Forelimb muscle (tissue), 1 donor: ENCODE measurements at regions not wholly inside any gene's neighbourhood (a gene's known extent, or its start where the extent isn't known, plus 50 kb on each side); places are given as distances from the start of the nearest gene placed in this dataset.
A peak's percentile ranks its signal among the peaks of the same experiment; 100 is the strongest.
"Not testable (repeated sequence)": the region's sequence is repeated elsewhere in the genome, so short reads cannot be mapped to it uniquely, and the experiment has no call there.

Experiments
- DNase-seq: peaks from one replicate; pipeline ENCODE4 v3.0.0-alpha.2; 2013; ENCODE audit warnings: low read depth

DNA sequence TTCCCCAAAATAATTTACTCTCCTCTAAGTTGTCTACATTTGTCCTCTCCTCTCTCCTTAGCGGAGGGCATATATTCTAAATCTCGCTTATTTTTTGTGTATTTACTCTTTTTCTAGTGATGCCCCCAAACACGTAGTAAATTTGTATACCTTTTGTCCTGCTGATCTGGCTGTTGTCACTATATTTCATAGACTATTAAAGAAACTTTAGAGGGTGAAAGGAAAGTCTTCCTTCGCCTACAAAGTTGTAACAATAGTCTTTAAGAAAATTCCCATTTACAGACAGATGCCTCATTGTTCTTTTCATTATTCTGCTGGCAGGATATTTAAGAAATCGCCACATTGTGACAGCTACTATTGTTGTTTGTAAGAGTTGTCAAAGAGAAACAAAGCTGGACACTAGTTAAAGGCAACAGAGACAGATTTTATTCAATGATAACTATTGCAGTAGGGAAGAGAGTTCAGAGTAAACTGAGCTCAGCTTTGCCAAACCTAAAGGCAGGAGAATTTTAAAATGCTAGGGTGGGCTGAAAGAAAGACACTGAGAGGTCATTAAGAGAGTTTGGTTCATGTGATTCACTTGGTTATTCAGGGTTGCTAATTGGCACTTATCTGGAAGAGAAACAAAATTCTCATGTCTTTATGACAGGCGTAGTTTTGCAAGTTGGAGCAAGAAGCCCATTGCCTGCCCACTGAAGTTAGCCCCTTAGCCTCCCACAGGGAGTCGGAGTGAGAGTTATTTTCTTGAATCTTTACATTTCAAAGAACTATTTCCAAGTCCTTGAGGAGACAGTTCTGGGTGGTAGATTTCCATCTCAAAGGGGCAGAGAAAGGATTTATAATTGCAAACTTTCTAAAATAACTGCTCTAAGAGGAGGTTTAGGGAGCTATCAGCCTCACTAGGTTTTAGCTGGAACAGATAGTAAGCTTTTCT is 1272.5 kb upstream of the SEL1L start:
- DNase-seq, result no peak

GRCh38 chr14:82811246-82811645 is 1277.6 kb upstream of the SEL1L start:
- DNase-seq, result no peak

DNA sequence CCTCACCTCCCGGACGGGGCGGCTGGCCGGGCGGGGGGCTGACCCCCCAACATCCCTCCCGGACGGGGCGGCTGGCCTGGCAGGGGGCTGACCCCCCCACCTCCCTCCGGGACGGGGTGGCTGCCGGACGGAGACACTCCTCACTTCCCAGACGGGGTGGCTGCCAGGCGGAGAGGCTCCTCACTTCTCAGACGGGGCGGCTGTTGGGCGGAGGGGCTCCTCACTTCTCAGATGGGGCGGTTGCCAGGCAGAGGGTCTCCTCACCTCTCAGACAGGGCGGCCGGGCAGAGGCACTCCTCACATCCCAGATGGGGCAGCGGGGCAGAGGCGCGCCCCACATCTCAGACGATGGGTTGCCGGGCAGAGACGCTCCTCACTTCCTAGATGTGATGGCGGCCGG is 1280.7 kb upstream of the SEL1L start:
- DNase-seq, result not testable (repeated sequence)

DNA sequence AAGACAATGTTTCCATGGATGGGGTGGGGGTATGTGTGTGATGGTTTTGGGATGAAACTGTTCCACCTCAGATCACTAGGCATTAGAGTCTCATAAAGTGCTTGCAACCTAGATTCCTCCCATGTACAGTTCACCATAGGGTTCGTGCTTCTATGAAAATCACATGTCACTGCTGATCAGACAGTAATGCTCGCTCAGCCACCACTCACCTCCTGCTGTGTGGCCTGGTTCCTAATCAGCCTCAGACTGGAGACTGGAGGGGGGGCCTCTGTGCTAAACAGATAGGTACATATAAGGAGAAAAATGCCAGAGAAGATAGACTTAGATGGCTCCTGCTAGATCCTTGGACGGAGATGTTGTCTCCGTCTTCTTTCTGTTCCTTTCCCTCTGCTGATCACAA is 1296.9 kb upstream of the SEL1L start:
- no peak for DNase-seq

GRCh38 chr14:82836256-82836950 is 1302.8 kb upstream of the SEL1L start:
- no peak for DNase-seq

DNA sequence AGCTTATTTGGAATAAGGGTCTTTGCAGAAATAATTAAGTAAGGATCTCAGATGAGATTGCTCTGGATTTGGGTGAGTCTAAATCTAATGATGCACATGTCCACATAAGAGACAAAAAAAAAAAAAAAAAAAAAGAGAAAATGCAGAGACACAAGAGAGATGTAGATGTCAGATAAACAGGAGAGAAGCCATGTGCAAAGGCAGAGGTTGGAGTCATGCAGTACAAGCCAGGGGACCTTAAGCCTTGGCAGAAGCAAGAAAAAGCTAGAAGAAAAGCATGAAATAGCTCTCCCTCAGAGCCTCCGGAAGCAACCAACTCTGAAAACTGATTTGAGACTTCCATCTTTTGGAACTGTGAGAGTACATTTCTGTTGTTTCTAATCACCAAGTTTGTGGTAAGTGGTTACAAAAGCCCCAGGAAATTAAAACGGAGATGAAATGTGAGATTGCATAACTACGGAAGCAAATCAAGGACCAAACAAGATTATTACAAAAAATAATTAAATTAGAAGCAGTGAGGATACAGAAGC is 1304.0 kb upstream of the SEL1L start:
- DNase-seq, result no peak

- no peak for DNase-seq
These were observed 1316.9 kb upstream of the SEL1L start for GRCh38 chr14:82850576-82850975.

GRCh38 chr14:82854131-82854530 is 1320.5 kb upstream of the SEL1L start:
- DNase-seq, result no peak

DNA sequence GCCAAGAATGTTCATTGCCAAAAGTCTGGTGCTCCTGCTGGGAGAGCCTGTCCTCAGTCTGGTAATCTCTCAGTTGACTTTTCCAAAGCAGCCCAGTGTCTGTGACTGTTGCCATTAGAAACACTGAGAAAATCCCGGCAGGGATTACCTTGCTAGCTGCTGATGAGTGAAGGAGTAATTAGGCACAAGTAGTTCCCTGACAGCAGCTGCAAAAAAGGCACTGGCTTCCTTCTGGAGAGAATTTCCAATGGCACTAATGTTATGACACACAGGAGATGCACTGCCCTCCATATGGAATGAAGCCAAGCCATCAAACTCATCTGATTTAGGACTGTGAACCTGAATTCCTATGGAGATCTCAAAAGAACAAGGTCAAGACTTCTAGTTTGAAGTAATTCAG is 1321.2 kb upstream of the SEL1L start:
- no peak for DNase-seq

DNA sequence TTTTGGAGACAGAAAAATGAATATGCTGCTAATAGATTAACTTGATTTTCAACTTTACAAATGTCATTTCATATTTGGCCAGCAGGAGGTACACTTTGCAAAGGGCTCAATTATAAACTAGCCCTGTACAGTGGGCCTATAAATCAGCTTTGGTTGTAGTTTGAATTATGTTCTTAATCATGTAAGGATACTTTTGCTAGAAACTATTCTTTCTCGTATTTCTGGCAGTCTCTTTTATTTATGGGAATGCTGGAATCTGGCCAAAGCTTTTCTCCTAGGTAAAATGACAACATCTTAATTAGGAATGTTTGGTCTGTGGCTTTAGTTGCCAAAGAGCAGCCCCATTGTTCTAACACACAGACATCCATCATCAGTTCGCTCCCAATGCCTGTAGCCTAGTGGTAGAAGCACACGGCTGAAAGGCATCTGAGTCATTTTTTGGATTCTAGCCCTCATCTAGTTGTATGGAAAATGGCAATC is 1322.3 kb upstream of the SEL1L start:
- DNase-seq, result peak; percentile 24

DNA sequence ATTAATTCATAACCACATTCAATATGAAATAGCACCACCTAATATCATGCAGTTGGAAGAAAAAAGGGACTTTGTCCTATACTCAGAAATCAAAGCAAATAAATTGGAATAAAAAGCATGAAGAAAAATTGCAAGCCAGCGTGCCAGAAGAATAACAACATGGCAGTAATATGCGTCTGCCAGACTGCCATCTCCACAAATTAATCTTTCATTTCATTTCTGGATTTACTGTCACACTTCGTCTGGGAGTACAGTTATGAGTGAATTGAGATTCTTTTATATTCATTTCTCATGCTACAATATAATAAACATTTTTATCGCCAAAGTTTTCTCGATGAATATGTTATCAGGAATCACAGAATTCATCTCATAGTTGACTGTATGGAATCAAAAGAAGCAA is 1327.7 kb upstream of the SEL1L start:
- DNase-seq, result no peak

GRCh38 chr14:82872494-82872893 is 1338.8 kb upstream of the SEL1L start:
- DNase-seq, result no peak

DNA sequence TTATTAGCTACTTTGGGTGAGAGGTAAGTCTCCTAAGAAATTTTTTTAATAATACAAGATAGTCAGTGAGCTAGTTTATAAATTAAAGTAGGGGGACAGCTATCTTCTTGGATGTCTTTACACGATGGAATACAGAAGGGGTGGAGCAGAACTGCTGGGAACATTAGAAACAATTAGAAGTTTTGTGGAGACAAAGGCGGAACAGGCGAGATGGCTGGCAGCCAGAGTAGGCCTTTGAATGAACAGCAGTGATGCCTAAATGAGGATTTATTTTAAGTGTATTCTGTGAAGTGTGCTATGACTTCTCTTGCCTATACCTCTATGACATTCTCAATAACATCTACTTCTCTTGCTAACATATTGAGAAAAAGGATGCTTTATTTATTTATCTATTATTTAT is 1345.3 kb upstream of the SEL1L start:
- no peak for DNase-seq

DNA sequence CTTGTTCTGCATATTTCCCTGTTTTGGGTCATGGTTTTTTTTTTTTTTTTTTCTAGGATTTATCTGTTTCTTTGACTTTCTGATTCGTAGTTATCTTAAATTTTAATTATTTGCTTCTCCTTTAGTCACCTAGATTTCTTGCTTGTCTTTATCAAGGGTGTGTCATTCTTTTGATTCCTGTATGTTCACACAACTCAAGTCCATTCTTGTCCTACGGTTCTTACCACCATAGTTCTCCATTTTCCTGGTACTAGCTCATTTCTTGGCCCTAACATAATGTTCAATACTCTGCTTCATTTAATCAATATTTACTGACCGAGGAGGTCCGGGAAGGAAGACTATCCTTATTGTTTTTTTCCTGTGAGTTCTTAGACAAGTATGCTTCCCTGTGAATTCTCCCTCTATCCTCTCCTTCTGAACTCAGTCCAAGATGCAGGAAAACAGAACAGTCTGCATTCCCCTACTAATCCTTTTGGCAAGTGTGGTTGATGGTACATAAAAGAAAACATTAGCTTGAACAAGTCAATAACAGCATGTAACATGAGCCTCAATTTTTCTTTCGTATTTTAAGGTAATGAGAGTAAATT is 1346.4 kb upstream of the SEL1L start:
- no peak for DNase-seq

DNA sequence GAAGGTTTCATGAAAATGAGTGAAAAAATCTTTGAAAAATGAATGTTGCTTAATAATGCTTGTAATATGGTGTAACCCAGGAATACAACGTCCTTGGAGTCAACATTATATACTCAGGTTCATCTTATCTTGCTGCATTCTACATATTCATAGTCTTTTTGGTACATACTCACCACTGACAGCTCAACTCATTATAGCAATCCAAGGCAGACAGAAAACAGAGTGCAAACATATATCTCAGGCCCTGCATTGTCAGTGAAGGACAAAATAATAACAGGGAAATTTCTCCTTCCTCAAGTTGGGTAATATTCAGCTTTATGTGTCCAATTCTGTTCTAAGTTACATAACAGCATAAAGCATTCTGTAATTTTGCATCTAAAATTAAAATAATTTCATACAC is 1353.0 kb upstream of the SEL1L start:
- no peak for DNase-seq

DNA sequence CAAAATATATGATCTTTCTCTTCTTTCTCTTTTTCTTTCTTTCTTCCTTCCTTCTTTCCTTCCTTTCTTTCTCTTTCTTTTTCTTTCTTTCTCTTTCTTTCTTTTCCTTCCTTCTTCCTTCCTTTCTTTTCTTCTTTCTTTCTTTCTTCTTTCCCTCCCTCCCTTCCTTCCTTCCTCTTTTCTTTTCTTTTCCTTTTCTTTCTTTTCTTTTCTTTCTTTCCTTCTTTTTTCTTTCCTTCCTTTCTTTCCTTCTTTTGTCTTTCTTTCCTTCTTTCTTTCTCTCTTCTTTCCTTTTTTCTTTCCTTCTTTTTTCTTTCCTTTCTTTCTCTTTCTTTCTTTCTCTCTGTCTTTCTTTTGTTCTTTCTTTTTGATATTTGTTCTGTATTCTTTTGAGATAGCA is 1356.0 kb upstream of the SEL1L start:
- no peak for DNase-seq

GRCh38 chr14:82896476-82896875 is 1362.8 kb upstream of the SEL1L start:
- DNase-seq, result no peak

DNA sequence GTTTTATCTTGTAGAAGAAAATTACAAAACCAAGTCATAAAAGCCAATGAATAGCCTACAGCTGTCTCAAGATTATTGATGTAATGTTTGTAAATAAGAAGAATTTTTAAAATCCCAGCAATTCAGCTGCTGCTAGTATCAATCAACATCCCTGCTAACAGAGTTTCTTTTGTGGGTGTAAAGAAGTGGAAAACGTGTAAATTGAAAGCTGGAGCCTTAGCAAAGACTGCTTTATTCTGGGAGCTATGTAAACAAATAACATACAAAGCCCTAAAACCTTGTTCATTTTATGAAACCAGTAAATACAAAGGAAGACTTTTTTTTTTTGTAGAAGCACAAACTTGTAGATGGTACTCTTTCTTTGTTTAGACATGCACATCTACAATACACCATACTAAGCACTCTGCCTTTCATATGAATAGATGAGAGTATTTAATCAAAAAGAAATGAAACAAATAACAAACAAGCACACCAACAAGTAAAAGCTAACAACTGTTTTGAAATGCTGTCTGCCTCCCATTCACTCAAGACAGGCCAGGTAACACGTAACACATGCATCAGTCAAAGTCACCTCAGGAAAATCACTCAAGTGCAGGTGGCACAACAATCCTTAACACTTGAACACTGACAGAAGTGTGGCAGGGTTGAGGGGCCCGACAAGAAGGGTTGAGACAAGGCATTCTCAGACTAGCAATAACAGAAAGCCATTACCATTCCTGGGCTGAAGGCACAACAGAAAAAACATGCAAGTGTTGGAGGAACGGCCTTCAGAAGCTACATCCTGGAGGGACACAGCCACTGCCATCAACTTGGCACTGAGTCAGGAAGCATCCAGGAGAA is 1364.0 kb upstream of the SEL1L start:
- DNase-seq, result no peak

GRCh38 chr14:82905762-82906161 is 1372.1 kb upstream of the SEL1L start:
- no peak for DNase-seq

GRCh38 chr14:82911930-82912329 is 1378.3 kb upstream of the SEL1L start:
- DNase-seq, result no peak

DNA sequence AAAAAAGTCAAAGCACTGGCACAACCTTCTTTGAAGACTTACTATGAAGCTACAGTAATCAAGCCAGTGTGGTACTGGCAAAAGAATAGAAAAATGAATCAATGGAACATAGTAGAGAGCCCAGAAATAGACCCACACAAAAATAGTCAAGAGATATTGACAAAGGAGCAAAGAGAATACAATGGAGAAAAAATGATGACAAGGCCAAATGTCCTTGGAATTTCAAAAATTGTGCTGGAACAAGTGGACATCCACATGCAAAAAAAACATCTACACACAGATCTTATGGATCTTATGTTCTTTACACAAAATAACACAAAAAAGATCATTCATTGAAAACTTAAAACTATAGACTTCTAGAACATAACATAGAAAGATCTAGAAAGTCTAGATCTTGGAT is 1379.7 kb upstream of the SEL1L start:
- no peak for DNase-seq
